SK-N-SH (cell line): ENCODE measurements at regions not wholly inside any gene's neighbourhood (a gene's known extent, or its start where the extent isn't known, plus 50 kb on each side); places are given as distances from the start of the nearest gene placed in this dataset.

Experiments
- CTCF ChIA-PET: fragments of 300-600, 350-600 bp; formaldehyde crosslinking; extraction: SDS; loops from one replicate; lab custom pipeline; 2021; lab: Yijun Ruan, JAX
- POLR2A ChIA-PET: fragments of 350-600 bp; sonication (Branson Sonifier 250); formaldehyde crosslinking; extraction: SDS; loops from one replicate; lab custom pipeline; 2020; ENCODE audit warnings: antibody characterized with exemption, inconsistent platforms; lab: Yijun Ruan, JAX
- DNase-seq: peaks from one replicate; pipeline ENCODE4 v3.0.0; 2012
- H2AFZ ChIP-seq: fragments of 200-600 bp; sonication (generic); 2 replicates; pipeline ENCODE4 v1.8.1; 2016; ENCODE audit warnings: antibody characterized with exemption, mild to moderate bottlenecking, low read depth
- H3F3A ChIP-seq: fragments of 200-600 bp; sonication (generic); replicated peaks from 2 replicates; pipeline ENCODE3; 2016; ENCODE audit warnings: antibody characterized with exemption, mild to moderate bottlenecking; ENCODE audit not compliant: insufficient read depth
- H3K27ac ChIP-seq, 2 experiments: fragments of 200-500 bp in 1 of 2; fragments of 200-600 bp in 1 of 2; sonication (Bioruptor generic) in 1 of 2; sonication (generic), shearing (Covaris generic) in 1 of 2; 2 replicates each; pipeline versions ENCODE4 v1.5.1 to v1.6.1; 2014 to 2016; ENCODE audit warnings: low read depth in 2 of 2, inconsistent platforms in 1 of 2, low read length in 1 of 2, mild to moderate bottlenecking in 1 of 2, mixed read lengths in 1 of 2
- H3K27me3 ChIP-seq: fragments of 200-600 bp; sonication (generic), shearing (Covaris generic); 2 replicates; pipeline ENCODE4 v1.6.1; 2016; ENCODE audit warnings: mixed run types; ENCODE audit not compliant: insufficient read depth
- H3K36me3 ChIP-seq, 2 experiments: fragments of 200-500 bp in 1 of 2; fragments of 200-600 bp in 1 of 2; sonication (Bioruptor generic) in 1 of 2; sonication (generic) in 1 of 2; replicated peaks in 1 of 2; 2 replicates each; pipeline versions ENCODE3 to v1.5.1; 2014 to 2016; ENCODE audit warnings: low read length in 1 of 2, mild to moderate bottlenecking in 1 of 2; ENCODE audit not compliant: insufficient read depth in 2 of 2, control insufficient read depth in 1 of 2
- H3K4me1 ChIP-seq, 2 experiments: fragments of 200-500 bp in 1 of 2; fragments of 200-600 bp in 1 of 2; sonication (Bioruptor generic) in 1 of 2; sonication (generic), shearing (Covaris generic) in 1 of 2; 2 replicates each; pipeline versions ENCODE4 v1.5.1 to v1.6.1; 2014 to 2016; ENCODE audit warnings: low read depth in 1 of 2, low read length in 1 of 2, mixed run types in 1 of 2; ENCODE audit not compliant: insufficient read depth in 2 of 2, control insufficient read depth in 1 of 2
- H3K4me2 ChIP-seq: fragments of 200-600 bp; sonication (generic), shearing (Covaris generic); 2 replicates; pipeline ENCODE4 v1.6.1; 2017; ENCODE audit warnings: mixed run types
- H3K4me3 ChIP-seq, 2 experiments: fragments of 200-500 bp in 1 of 2; fragments of 200-600 bp in 1 of 2; sonication (Bioruptor generic) in 1 of 2; sonication (generic), shearing (Covaris generic) in 1 of 2; 2 replicates each; pipeline versions ENCODE4 v1.5.1 to v1.8.1; 2014 to 2016; ENCODE audit warnings: low read depth in 2 of 2, inconsistent platforms in 1 of 2, low read length in 1 of 2, mild to moderate bottlenecking in 1 of 2, mixed read lengths in 1 of 2, moderate library complexity in 1 of 2
- H3K79me2 ChIP-seq: fragments of 200-600 bp; sonication (generic); 2 replicates; pipeline ENCODE4 v1.8.1; 2017; ENCODE audit warnings: mild to moderate bottlenecking; ENCODE audit not compliant: insufficient read depth
- H3K9ac ChIP-seq: fragments of 200-600 bp; sonication (generic); 2 replicates; pipeline ENCODE4 v1.6.1; 2017; ENCODE audit warnings: mixed run types
- H3K9me2 ChIP-seq: fragments of 200-600 bp; sonication (generic); 2 replicates; pipeline ENCODE4 v1.6.1; 2017; ENCODE audit warnings: mixed run types
- H3K9me3 ChIP-seq: fragments of 200-600 bp; sonication (generic); 2 replicates; pipeline ENCODE4 v1.6.1; 2017; ENCODE audit warnings: mixed run types, mild to moderate bottlenecking, moderate library complexity
- H4K20me1 ChIP-seq: fragments of 200-600 bp; sonication (generic); 2 replicates; pipeline ENCODE4 v1.6.1; 2017; ENCODE audit warnings: mild to moderate bottlenecking, mixed run types; ENCODE audit not compliant: insufficient read depth
- ELF1 ChIP-seq: IDR thresholded peaks from 2 replicates; pipeline ENCODE4 v1.4.0; 2012
- FOXJ3 ChIP-seq: sonication (generic); formaldehyde crosslinking; IDR thresholded peaks from 2 replicates; pipeline ENCODE4 v1.5.1; 2020; ENCODE audit warnings: mild to moderate bottlenecking, missing genetic modification reagents
- FOXM1 ChIP-seq: IDR thresholded peaks from 2 replicates; pipeline ENCODE4 v1.4.0; 2012; ENCODE audit warnings: low read depth, mild to moderate bottlenecking
- JUND ChIP-seq: IDR thresholded peaks from 2 replicates; pipeline ENCODE4 v1.4.0; 2012
- MEF2A ChIP-seq: IDR thresholded peaks from 2 replicates; pipeline ENCODE4 v1.4.0; 2012; ENCODE audit warnings: low read depth, borderline replicate concordance
- MXI1 ChIP-seq: IDR thresholded peaks from 2 replicates; pipeline ENCODE4 v1.6.1; 2012; ENCODE audit warnings: mild to moderate bottlenecking, low read depth, low read length, improper control_type of control experiment
- RCOR1 ChIP-seq: fragments of 150-350 bp; IDR thresholded peaks from 2 replicates; pipeline ENCODE4 v1.6.1; 2017; ENCODE audit warnings: antibody characterized with exemption, low read length
- RFX5 ChIP-seq: IDR thresholded peaks from 2 replicates; pipeline ENCODE4 v1.6.1; 2012; ENCODE audit warnings: mild to moderate bottlenecking, improper control_type of control experiment, low read length
- SMC3 ChIP-seq: IDR thresholded peaks from 2 replicates; pipeline ENCODE4 v1.6.1; 2012; ENCODE audit warnings: low read depth, low read length, improper control_type of control experiment
- TEAD4 ChIP-seq: IDR thresholded peaks from 2 replicates; pipeline ENCODE4 v1.4.0; 2012; ENCODE audit warnings: mild to moderate bottlenecking, borderline replicate concordance; ENCODE audit not compliant: insufficient read depth
- WGBS: methylation state at CpG from one replicate; pipeline ENCODE4 v1.1.6; 2017; ENCODE audit warnings: low lambda C conversion rate; 5-methylcytosine and 5-hydroxymethylcytosine counted together
- TF ChIP-seq, protein P1 (sequence below): IDR thresholded peaks from 2 replicates; pipeline ENCODE4 v1.4.0; 2012; ENCODE audit warnings: low read depth
- TF ChIP-seq, protein P2 (sequence below): IDR thresholded peaks from 2 replicates; pipeline ENCODE4; 2012
- TF ChIP-seq, protein P3 (sequence below): IDR thresholded peaks from 2 replicates; pipeline ENCODE4 v1.4.0; 2012; ENCODE audit warnings: low read depth, borderline replicate concordance
- TF ChIP-seq, protein P4 (sequence below): fragments of 150-350 bp; IDR thresholded peaks from 2 replicates; pipeline ENCODE4 v1.6.1; 2017; ENCODE audit warnings: antibody characterized with exemption, low read length, low read depth, borderline replicate concordance
- TF ChIP-seq, protein P5 (sequence below): IDR thresholded peaks from 2 replicates; pipeline ENCODE4 v1.6.1; 2012; ENCODE audit warnings: mild to moderate bottlenecking, low read depth, low read length, moderate library complexity
- TF ChIP-seq, protein P6 (sequence below): IDR thresholded peaks from 2 replicates; pipeline ENCODE4 v1.4.0; 2012; ENCODE audit warnings: low read depth, borderline replicate concordance

DNA sequence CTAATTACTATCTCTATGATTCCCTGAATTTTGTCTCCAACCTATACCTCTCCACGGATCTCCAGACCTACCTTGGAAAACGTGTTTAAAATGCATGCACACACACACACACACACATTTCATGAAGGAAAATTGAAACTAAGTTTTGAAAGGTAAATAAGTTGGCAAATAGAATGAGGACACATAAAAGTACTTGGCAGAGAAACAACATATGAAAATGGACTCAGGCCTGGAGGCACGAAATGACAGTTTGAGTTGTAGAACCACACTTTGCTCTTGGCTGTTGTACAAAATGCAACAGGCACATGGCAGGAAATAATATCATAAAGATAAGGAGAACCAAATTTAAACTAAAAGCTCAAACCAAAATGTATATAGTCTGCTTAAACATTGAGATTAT is 868.1 kb upstream of the CNTNAP5 start:
- Histone ChIP-seq H3K4me3 (no peak overlapping the region), H3K9me3 (no peaks in the 10 kb centered on the region), H3K27me3 (no peaks in the 10 kb centered on the region), H3K36me3 (no peaks in the 10 kb centered on the region), H3F3A (no peaks in the 10 kb centered on the region), H3K27ac (no peak overlapping the region), H2AFZ (no peak overlapping the region), H4K20me1 (no peaks in the 10 kb centered on the region)
- DNase-seq: no peak
- CTCF ChIA-PET: no interaction called here
- TF ChIP-seq, protein P1, sequence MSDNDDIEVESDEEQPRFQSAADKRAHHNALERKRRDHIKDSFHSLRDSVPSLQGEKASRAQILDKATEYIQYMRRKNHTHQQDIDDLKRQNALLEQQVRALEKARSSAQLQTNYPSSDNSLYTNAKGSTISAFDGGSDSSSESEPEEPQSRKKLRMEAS: no peak
- TF ChIP-seq, protein P2, sequence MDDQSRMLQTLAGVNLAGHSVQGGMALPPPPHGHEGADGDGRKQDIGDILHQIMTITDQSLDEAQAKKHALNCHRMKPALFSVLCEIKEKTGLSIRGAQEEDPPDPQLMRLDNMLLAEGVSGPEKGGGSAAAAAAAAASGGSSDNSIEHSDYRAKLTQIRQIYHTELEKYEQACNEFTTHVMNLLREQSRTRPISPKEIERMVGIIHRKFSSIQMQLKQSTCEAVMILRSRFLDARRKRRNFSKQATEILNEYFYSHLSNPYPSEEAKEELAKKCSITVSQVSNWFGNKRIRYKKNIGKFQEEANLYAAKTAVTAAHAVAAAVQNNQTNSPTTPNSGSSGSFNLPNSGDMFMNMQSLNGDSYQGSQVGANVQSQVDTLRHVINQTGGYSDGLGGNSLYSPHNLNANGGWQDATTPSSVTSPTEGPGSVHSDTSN: no peak
- TF ChIP-seq FOXJ3 (CRISPR knock-in tag) (no peak), ELF1 (no peak), JUND (no peak), FOXM1 (no peak), SMC3 (no peak), MEF2A (no peak), RFX5 (no peak), TEAD4 (no peak), MXI1 (no peak), RCOR1 (no peak)
- TF ChIP-seq, protein P3, sequence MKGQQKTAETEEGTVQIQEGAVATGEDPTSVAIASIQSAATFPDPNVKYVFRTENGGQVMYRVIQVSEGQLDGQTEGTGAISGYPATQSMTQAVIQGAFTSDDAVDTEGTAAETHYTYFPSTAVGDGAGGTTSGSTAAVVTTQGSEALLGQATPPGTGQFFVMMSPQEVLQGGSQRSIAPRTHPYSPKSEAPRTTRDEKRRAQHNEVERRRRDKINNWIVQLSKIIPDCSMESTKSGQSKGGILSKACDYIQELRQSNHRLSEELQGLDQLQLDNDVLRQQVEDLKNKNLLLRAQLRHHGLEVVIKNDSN: no peak
- TF ChIP-seq, protein P4, sequence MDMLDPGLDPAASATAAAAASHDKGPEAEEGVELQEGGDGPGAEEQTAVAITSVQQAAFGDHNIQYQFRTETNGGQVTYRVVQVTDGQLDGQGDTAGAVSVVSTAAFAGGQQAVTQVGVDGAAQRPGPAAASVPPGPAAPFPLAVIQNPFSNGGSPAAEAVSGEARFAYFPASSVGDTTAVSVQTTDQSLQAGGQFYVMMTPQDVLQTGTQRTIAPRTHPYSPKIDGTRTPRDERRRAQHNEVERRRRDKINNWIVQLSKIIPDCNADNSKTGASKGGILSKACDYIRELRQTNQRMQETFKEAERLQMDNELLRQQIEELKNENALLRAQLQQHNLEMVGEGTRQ: no peak
- TF ChIP-seq, protein P5, sequence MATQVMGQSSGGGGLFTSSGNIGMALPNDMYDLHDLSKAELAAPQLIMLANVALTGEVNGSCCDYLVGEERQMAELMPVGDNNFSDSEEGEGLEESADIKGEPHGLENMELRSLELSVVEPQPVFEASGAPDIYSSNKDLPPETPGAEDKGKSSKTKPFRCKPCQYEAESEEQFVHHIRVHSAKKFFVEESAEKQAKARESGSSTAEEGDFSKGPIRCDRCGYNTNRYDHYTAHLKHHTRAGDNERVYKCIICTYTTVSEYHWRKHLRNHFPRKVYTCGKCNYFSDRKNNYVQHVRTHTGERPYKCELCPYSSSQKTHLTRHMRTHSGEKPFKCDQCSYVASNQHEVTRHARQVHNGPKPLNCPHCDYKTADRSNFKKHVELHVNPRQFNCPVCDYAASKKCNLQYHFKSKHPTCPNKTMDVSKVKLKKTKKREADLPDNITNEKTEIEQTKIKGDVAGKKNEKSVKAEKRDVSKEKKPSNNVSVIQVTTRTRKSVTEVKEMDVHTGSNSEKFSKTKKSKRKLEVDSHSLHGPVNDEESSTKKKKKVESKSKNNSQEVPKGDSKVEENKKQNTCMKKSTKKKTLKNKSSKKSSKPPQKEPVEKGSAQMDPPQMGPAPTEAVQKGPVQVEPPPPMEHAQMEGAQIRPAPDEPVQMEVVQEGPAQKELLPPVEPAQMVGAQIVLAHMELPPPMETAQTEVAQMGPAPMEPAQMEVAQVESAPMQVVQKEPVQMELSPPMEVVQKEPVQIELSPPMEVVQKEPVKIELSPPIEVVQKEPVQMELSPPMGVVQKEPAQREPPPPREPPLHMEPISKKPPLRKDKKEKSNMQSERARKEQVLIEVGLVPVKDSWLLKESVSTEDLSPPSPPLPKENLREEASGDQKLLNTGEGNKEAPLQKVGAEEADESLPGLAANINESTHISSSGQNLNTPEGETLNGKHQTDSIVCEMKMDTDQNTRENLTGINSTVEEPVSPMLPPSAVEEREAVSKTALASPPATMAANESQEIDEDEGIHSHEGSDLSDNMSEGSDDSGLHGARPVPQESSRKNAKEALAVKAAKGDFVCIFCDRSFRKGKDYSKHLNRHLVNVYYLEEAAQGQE: no peak
- TF ChIP-seq, protein P6, sequence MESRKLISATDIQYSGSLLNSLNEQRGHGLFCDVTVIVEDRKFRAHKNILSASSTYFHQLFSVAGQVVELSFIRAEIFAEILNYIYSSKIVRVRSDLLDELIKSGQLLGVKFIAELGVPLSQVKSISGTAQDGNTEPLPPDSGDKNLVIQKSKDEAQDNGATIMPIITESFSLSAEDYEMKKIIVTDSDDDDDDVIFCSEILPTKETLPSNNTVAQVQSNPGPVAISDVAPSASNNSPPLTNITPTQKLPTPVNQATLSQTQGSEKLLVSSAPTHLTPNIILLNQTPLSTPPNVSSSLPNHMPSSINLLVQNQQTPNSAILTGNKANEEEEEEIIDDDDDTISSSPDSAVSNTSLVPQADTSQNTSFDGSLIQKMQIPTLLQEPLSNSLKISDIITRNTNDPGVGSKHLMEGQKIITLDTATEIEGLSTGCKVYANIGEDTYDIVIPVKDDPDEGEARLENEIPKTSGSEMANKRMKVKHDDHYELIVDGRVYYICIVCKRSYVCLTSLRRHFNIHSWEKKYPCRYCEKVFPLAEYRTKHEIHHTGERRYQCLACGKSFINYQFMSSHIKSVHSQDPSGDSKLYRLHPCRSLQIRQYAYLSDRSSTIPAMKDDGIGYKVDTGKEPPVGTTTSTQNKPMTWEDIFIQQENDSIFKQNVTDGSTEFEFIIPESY: no peak
- TF ChIP-seq, all 33 proteins: peak for 0
- WGBS: 18% methylated on average over 3 of the region's 3 CpGs
- Histone ChIP-seq H3K9me2 (no peaks in the 10 kb centered on the region), H3K4me2 (no peak overlapping the region), H3K9ac (no peak overlapping the region), H3K79me2 (no peaks in the 10 kb centered on the region), H3K4me1 (peaks cover 0 to 2% of the 10 kb centered on the region in 2 experiments; a peak in 1 of 4 replicates)
- POLR2A ChIA-PET: no interaction called here
